ENCODE measurements at regions not wholly inside any gene's neighbourhood (a gene's known extent, or its start where the extent isn't known, plus 50 kb on each side); places are given as distances from the start of the nearest gene placed in this dataset.

GRCh38 chr2:117308861-117309770, 505.4 kb upstream of the DDX18 start:
- Histone ChIP-seq H3K4me3 (ENCODE audit: insufficient read depth, low read length, poor library complexity, severe bottlenecking) (no peak overlapping the region), H3F3A (ENCODE audit: insufficient read depth) (no peaks in the 10 kb centered on the region), H3K4me2 (ENCODE audit: low read depth, low read length, poor library complexity, severe bottlenecking) (no peak overlapping the region), H3K79me2 (ENCODE audit: insufficient read depth, low read length) (no peaks in the 10 kb centered on the region), H2AFZ (ENCODE audit: low read depth, low read length, severe bottlenecking) (no peak overlapping the region), H4K20me1 (ENCODE audit: low read depth, low read length) (no peaks in the 10 kb centered on the region), H3K9me2 (replicated peaks; ENCODE audit: insufficient read depth, low read length) (no peaks in the 10 kb centered on the region), H3K9me3 (ENCODE audit: insufficient read depth, low read length) (no peaks in the 10 kb centered on the region), H3K27me3 (ENCODE audit: low read length) (no peaks in the 10 kb centered on the region), H3K9ac (ENCODE audit: low read length) (no peak overlapping the region), H3K27ac (ENCODE audit: low read depth, low read length) (no peak overlapping the region), H3K36me3 (ENCODE audit: low read length) (no peaks in the 10 kb centered on the region)
- TF ChIP-seq CTCF (IDR thresholded peaks at IDR 0.05; ENCODE audit: insufficient read depth, low read length, poor library complexity, severe bottlenecking) = no peak
- no peak for TF ChIP-seq EZH2phosphoT487 (conservative IDR thresholded peaks at IDR 0.05; ENCODE audit: low read length)

- Histone ChIP-seq H3K27ac (ENCODE audit: low read depth, low read length) (no peak overlapping the region), H3K4me3 (ENCODE audit: insufficient read depth, low read length, poor library complexity, severe bottlenecking) (no peak overlapping the region), H2AFZ (ENCODE audit: low read depth, low read length, severe bottlenecking) (no peak overlapping the region), H3K27me3 (ENCODE audit: low read length) (no peaks in the 10 kb centered on the region), H3K36me3 (ENCODE audit: low read length) (no peaks in the 10 kb centered on the region), H3K9me3 (ENCODE audit: insufficient read depth, low read length) (no peaks in the 10 kb centered on the region), H3K9ac (ENCODE audit: low read length) (no peak overlapping the region), H3K79me2 (ENCODE audit: insufficient read depth, low read length) (no peaks in the 10 kb centered on the region), H4K20me1 (ENCODE audit: low read depth, low read length) (no peaks in the 10 kb centered on the region), H3F3A (ENCODE audit: insufficient read depth) (no peaks in the 10 kb centered on the region), H3K4me2 (ENCODE audit: low read depth, low read length, poor library complexity, severe bottlenecking) (no peak overlapping the region), H3K9me2 (replicated peaks; ENCODE audit: insufficient read depth, low read length) (no peaks in the 10 kb centered on the region)
- TF ChIP-seq CTCF (IDR thresholded peaks at IDR 0.05; ENCODE audit: insufficient read depth, low read length, poor library complexity, severe bottlenecking) (no peak), EZH2phosphoT487 (conservative IDR thresholded peaks at IDR 0.05; ENCODE audit: low read length) (no peak)
Measured at GRCh38 chr2:117321816-117322215, 492.7 kb upstream of the DDX18 start.

- H3K4me3 ChIP-seq (ENCODE audit: insufficient read depth, low read length, poor library complexity, severe bottlenecking) = no peak overlapping the region
- H3K9ac ChIP-seq (ENCODE audit: low read length) = no peak overlapping the region
- TF ChIP-seq EZH2phosphoT487 (conservative IDR thresholded peaks at IDR 0.05; ENCODE audit: low read length) (no peak), CTCF (IDR thresholded peaks at IDR 0.05; ENCODE audit: insufficient read depth, low read length, poor library complexity, severe bottlenecking) (no peak)
Measured at GRCh38 chr2:117323331-117323730, 491.2 kb upstream of the DDX18 start.

More at GRCh38 chr2:117323331-117323730, 491.2 kb upstream of the DDX18 start:
- Histone ChIP-seq H2AFZ (ENCODE audit: low read depth, low read length, severe bottlenecking) (no peak overlapping the region), H3K79me2 (ENCODE audit: insufficient read depth, low read length) (no peaks in the 10 kb centered on the region), H3K27ac (ENCODE audit: low read depth, low read length) (no peak overlapping the region), H3K9me3 (ENCODE audit: insufficient read depth, low read length) (no peaks in the 10 kb centered on the region), H4K20me1 (ENCODE audit: low read depth, low read length) (no peaks in the 10 kb centered on the region), H3K27me3 (ENCODE audit: low read length) (no peaks in the 10 kb centered on the region), H3K36me3 (ENCODE audit: low read length) (no peaks in the 10 kb centered on the region), H3F3A (ENCODE audit: insufficient read depth) (no peaks in the 10 kb centered on the region), H3K4me2 (ENCODE audit: low read depth, low read length, poor library complexity, severe bottlenecking) (no peak overlapping the region), H3K9me2 (replicated peaks; ENCODE audit: insufficient read depth, low read length) (no peaks in the 10 kb centered on the region)
